ENCODE measurements at regions not wholly inside any gene's neighbourhood (a gene's known extent, or its start where the extent isn't known, plus 50 kb on each side); places are given as distances from the start of the nearest gene placed in this dataset.

DNA sequence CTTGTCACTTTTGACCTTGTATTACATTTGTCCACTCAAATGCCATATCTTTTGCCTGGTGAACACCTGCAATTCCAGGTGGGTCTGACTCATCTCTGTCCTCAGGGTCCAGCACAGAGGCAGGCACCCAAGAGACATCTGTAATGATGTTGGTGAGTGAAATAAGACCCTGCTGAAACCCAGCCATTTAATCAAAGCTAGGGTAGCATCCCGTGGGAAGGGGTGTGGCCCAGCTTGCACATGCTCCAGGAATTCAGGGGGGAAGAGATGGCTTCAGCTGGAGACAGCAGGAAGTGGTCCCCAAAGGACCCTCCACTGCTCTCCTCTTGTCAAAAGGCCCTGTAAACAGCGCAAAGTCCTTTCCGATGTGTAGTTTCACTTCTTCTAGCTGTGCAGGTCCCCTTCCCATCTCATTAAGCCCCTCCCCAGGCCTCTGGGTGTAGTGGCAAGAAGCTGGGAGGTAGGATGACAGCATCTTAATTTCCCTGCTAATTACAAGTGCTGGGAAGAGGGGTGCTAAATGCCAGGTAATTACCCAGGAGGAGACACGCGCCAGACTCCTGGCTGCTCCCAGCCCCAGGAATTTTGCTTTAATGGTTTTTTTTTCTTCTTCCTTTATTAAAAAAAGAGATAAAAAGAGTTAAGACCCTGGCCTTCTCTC lies 54.4 kb upstream of the TRABD2B start:
- no peak for DNase-seq

DNA sequence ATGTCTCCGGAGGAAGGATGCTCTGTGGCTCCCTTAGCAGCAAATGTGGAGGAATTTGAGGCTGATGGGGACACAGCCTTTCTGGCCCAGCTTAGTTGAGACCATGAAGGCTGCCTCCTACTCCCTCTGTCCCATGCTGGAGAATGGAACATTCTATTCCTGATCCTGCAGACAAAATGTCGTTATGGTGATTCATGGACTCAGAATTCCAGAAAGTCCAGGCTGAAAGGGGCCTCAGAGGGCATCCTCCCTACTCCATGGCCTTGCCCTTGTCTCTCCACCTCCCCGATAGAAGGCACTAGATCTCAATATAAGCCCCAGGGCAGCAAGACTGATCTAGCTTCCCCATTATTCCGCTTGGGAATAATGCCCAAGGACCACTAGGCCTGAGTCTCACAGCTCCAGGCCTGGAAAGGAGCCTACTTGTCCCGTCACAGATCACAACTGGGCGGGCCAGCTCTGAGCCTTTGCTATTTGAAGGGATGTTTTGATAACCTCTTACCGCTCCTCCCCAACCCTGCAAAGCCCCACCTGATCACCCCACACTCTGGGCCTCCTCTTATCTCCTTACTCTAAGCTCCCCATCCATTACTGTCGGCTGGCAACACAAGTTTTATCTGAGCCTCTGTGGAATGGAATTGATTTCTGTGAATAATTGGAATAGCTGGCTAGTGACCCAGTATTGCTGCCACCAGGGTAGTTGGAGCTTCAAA lies 52.8 kb upstream of the TRABD2B start:
- DNase-seq = no peak

DNA sequence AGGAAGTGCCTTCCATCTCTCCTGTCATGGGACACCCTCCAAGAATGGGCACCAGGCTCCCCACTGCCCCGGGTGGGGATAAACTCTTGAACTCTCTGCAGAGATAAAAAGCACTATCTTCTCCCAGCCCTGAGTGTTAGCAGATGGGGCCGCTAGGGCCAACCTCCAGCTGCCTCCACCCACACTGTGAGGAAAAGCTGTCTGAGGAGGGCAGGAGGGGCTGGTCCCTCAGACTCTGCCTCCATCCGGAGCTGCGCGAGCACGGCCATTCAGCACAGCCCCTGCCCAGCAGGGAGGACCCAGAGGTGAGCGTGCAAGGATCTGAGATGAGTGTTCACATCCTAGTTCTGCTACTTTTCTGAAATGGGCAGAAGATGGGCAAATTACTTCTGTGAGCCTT lies 51.8 kb upstream of the TRABD2B start:
- no peak for DNase-seq

DNA sequence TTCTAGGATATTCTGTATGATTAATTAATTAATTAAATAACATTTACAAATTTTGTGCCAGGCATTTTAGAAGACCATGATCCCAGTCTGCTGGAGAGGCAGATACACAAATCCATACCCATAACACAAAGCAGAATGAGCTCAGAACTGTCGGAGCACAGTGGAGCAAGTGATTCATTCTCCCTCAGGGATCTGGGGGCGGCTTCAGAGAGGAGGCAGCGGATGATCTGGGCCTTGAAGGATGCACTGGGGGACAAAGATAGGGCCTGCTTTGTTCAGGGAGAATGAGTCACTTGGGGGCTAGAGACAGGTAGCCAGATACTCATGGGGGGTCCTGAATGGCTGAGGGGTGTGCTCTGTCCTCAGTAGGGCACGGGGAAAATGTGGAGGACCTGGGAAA lies 50.9 kb upstream of the TRABD2B start:
- DNase-seq = no peak

DNA sequence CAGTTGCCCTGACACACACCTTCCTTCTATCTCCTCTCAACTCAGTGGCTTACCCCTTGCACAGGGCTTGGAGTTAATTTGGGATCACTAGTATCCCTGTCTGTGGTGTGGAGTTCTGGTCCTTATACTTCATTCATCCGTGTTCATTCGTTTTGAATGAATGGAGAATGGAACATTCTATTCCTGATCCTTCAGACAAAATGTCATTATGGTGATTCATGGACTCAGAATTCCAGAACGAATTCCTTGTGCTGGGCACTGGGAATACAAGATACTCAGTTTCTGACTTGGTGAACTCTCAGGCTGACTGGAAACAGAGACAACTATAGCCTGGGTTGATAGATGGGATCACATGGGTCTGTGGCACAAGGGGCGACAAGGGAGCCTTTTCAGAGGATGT lies 49.9 kb upstream of the TRABD2B start:
- no peak for DNase-seq
